Panc1 (cell line): ENCODE measurements at regions not wholly inside any gene's neighbourhood (a gene's known extent, or its start where the extent isn't known, plus 50 kb on each side); places are given as distances from the start of the nearest gene placed in this dataset.

ENCODE experiments used
- CTCF ChIP-seq: fragments of 450-650 bp; IDR thresholded peaks from 2 replicates; pipeline ENCODE4 v1.5.1; 2017; ENCODE audit warnings: mild to moderate bottlenecking
- POLR2AphosphoS5 ChIP-seq: IDR thresholded peaks from 2 replicates; pipeline ENCODE4 v1.6.1; 2012; ENCODE audit warnings: mild to moderate bottlenecking, low read depth, low read length, moderate library complexity
- REST ChIP-seq, 2 experiments: IDR thresholded peaks; 2 replicates each; pipeline ENCODE4 v1.6.1; 2011 to 2012; ENCODE audit warnings: low read depth in 2 of 2, control low read depth in 1 of 2, low read length in 1 of 2, mild to moderate bottlenecking in 1 of 2, moderate library complexity in 1 of 2; ENCODE audit not compliant: insufficient read depth in 1 of 2
- TCF7L2 ChIP-seq: IDR thresholded peaks from 2 replicates; pipeline ENCODE4 v1.6.1; 2011; ENCODE audit warnings: mild to moderate bottlenecking, low read depth, low read length, inconsistent platforms

GRCh38 chr1:112196731-112197130 lies 199.3 kb upstream of the CTTNBP2NL start:
- TF ChIP-seq CTCF (no peak), TCF7L2 (no peak), REST (IDR thresholded peaks at IDR 0.05; ENCODE audit: insufficient read depth in 1 of 2, low read depth in 2 of 2, low read length in 1 of 2) (no peak), POLR2AphosphoS5 (no peak)
